ENCODE measurements at regions not wholly inside any gene's neighbourhood (a gene's known extent, or its start where the extent isn't known, plus 50 kb on each side); places are given as distances from the start of the nearest gene placed in this dataset.

DNA sequence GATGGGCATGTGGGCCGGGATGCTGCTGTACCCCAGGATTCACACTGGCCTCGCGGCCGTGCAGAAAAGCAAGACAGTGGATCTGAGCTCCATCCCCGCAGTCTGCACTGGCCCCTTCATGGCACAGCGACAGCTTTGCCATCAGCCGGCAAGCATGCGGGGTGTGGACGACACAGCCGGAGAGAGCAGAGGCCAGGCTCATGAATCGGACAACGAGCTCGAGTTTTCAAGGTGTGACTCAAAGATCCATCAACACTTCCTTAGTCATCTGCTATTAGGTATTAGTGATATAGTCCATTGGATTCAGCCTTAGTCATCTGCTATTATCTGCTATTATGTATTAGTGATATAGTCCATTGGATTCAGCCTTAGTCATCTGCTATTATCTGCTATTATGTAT lies 254.7 kb downstream of the KLF6 start:
- no peak for DNase-seq
- Histone ChIP-seq H3K9ac (no peak overlapping the region; the same call in 1 of the 2 replicates), H2AFZ (ENCODE audit: low read depth) (no peak overlapping the region), H3K9me3 (no peaks in the 10 kb centered on the region), H3K27ac (ENCODE audit: low read depth in 2 of 2, low read length in 1 of 2) (peak overlapping the region in 1 of 2 experiments; percentile 46; a peak in 2 of 4 replicates), H3K4me3 (ENCODE audit: low read depth in 2 of 2, low read length in 1 of 2) (no peak overlapping the region), H3K36me3 (replicated peaks in 1 of 2; ENCODE audit: control insufficient read depth in 1 of 2, insufficient read depth in 2 of 2, low read length in 1 of 2) (no peaks in the 10 kb centered on the region), H3K4me1 (ENCODE audit: control insufficient read depth in 1 of 2, insufficient read depth in 2 of 2, low read depth in 1 of 2, low read length in 1 of 2) (peaks cover 3 to 34% of the 10 kb centered on the region in 2 experiments), H3K79me2 (ENCODE audit: insufficient read depth) (no peaks in the 10 kb centered on the region), H3K4me2 (no peak overlapping the region), H3K27me3 (ENCODE audit: insufficient read depth) (no peaks in the 10 kb centered on the region), H4K20me1 (ENCODE audit: insufficient read depth) (no peaks in the 10 kb centered on the region), H3K9me2 (no peaks in the 10 kb centered on the region), H3F3A (replicated peaks; ENCODE audit: insufficient read depth) (peaks cover 35% of the 10 kb centered on the region)
- POLR2A ChIA-PET, result no interaction called here
- CTCF ChIA-PET, result no interaction called here
- WGBS (ENCODE audit: low lambda C conversion rate), result 59% methylated on average over 9 of the region's 13 CpGs
- TF ChIP-seq, protein P1, sequence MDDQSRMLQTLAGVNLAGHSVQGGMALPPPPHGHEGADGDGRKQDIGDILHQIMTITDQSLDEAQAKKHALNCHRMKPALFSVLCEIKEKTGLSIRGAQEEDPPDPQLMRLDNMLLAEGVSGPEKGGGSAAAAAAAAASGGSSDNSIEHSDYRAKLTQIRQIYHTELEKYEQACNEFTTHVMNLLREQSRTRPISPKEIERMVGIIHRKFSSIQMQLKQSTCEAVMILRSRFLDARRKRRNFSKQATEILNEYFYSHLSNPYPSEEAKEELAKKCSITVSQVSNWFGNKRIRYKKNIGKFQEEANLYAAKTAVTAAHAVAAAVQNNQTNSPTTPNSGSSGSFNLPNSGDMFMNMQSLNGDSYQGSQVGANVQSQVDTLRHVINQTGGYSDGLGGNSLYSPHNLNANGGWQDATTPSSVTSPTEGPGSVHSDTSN (IDR thresholded peaks at IDR 0.05), result peak; percentile 41; the same call in 1 of the 2 replicates
- TF ChIP-seq FOSL2 (IDR thresholded peaks at IDR 0.05; ENCODE audit: borderline replicate concordance, low read depth) (peak; percentile 81), TAF1 (IDR thresholded peaks at IDR 0.05; ENCODE audit: borderline replicate concordance, low read depth, low read length) (no peak), NRF1 (IDR thresholded peaks at IDR 0.05; ENCODE audit: low read depth, low read length) (no peak), GABPA (IDR thresholded peaks at IDR 0.05; ENCODE audit: low read depth) (no peak), MEF2A (IDR thresholded peaks at IDR 0.05; ENCODE audit: borderline replicate concordance, low read depth) (peak; percentile 64; the same call in 1 of the 2 replicates), RFX5 (IDR thresholded peaks at IDR 0.05; ENCODE audit: low read length) (no peak), JUND (IDR thresholded peaks at IDR 0.05) (peak; percentile 67), CHD2 (IDR thresholded peaks at IDR 0.05; ENCODE audit: low read length, partially characterized antibody) (no peak), SIN3A (IDR thresholded peaks at IDR 0.05; ENCODE audit: borderline replicate concordance, low read depth, low read length) (no peak), EP300 (IDR thresholded peaks at IDR 0.05; ENCODE audit: borderline replicate concordance in 1 of 2, low read depth in 1 of 2, low read length in 1 of 2) (peak in 1 of 2 experiments; percentile 82; a peak in 2 of 4 replicates), FOXM1 (IDR thresholded peaks at IDR 0.05; ENCODE audit: low read depth) (0 out of 2 replicates have a peak, but pooled peaks have one; percentile 19), TCF12 (IDR thresholded peaks at IDR 0.05) (peak; percentile 73), RXRA (IDR thresholded peaks at IDR 0.05; ENCODE audit: borderline replicate concordance, low read depth) (no peak), TEAD4 (IDR thresholded peaks at IDR 0.05; ENCODE audit: borderline replicate concordance, insufficient read depth) (0 out of 2 replicates have a peak, but pooled peaks have one; percentile 15), MXI1 (IDR thresholded peaks at IDR 0.05; ENCODE audit: low read depth, low read length) (no peak), POLR2AphosphoS5 (IDR thresholded peaks at IDR 0.05; ENCODE audit: low read depth, low read length) (peak; percentile 20; the same call in 1 of the 2 replicates), YY1 (IDR thresholded peaks at IDR 0.05; ENCODE audit: low read depth) (no peak)
- TF ChIP-seq, protein P2, sequence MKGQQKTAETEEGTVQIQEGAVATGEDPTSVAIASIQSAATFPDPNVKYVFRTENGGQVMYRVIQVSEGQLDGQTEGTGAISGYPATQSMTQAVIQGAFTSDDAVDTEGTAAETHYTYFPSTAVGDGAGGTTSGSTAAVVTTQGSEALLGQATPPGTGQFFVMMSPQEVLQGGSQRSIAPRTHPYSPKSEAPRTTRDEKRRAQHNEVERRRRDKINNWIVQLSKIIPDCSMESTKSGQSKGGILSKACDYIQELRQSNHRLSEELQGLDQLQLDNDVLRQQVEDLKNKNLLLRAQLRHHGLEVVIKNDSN (IDR thresholded peaks at IDR 0.05; ENCODE audit: borderline replicate concordance, low read depth), result no peak
- TF ChIP-seq, protein P3, sequence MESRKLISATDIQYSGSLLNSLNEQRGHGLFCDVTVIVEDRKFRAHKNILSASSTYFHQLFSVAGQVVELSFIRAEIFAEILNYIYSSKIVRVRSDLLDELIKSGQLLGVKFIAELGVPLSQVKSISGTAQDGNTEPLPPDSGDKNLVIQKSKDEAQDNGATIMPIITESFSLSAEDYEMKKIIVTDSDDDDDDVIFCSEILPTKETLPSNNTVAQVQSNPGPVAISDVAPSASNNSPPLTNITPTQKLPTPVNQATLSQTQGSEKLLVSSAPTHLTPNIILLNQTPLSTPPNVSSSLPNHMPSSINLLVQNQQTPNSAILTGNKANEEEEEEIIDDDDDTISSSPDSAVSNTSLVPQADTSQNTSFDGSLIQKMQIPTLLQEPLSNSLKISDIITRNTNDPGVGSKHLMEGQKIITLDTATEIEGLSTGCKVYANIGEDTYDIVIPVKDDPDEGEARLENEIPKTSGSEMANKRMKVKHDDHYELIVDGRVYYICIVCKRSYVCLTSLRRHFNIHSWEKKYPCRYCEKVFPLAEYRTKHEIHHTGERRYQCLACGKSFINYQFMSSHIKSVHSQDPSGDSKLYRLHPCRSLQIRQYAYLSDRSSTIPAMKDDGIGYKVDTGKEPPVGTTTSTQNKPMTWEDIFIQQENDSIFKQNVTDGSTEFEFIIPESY (IDR thresholded peaks at IDR 0.05; ENCODE audit: borderline replicate concordance, low read depth), result no peak
- TF ChIP-seq, protein P4, sequence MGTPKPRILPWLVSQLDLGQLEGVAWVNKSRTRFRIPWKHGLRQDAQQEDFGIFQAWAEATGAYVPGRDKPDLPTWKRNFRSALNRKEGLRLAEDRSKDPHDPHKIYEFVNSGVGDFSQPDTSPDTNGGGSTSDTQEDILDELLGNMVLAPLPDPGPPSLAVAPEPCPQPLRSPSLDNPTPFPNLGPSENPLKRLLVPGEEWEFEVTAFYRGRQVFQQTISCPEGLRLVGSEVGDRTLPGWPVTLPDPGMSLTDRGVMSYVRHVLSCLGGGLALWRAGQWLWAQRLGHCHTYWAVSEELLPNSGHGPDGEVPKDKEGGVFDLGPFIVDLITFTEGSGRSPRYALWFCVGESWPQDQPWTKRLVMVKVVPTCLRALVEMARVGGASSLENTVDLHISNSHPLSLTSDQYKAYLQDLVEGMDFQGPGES (IDR thresholded peaks at IDR 0.05; ENCODE audit: low read depth, low read length), result no peak
- TF ChIP-seq, protein P5, sequence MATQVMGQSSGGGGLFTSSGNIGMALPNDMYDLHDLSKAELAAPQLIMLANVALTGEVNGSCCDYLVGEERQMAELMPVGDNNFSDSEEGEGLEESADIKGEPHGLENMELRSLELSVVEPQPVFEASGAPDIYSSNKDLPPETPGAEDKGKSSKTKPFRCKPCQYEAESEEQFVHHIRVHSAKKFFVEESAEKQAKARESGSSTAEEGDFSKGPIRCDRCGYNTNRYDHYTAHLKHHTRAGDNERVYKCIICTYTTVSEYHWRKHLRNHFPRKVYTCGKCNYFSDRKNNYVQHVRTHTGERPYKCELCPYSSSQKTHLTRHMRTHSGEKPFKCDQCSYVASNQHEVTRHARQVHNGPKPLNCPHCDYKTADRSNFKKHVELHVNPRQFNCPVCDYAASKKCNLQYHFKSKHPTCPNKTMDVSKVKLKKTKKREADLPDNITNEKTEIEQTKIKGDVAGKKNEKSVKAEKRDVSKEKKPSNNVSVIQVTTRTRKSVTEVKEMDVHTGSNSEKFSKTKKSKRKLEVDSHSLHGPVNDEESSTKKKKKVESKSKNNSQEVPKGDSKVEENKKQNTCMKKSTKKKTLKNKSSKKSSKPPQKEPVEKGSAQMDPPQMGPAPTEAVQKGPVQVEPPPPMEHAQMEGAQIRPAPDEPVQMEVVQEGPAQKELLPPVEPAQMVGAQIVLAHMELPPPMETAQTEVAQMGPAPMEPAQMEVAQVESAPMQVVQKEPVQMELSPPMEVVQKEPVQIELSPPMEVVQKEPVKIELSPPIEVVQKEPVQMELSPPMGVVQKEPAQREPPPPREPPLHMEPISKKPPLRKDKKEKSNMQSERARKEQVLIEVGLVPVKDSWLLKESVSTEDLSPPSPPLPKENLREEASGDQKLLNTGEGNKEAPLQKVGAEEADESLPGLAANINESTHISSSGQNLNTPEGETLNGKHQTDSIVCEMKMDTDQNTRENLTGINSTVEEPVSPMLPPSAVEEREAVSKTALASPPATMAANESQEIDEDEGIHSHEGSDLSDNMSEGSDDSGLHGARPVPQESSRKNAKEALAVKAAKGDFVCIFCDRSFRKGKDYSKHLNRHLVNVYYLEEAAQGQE (IDR thresholded peaks at IDR 0.05; ENCODE audit: low read depth, low read length), result no peak
- TF ChIP-seq, protein P6, sequence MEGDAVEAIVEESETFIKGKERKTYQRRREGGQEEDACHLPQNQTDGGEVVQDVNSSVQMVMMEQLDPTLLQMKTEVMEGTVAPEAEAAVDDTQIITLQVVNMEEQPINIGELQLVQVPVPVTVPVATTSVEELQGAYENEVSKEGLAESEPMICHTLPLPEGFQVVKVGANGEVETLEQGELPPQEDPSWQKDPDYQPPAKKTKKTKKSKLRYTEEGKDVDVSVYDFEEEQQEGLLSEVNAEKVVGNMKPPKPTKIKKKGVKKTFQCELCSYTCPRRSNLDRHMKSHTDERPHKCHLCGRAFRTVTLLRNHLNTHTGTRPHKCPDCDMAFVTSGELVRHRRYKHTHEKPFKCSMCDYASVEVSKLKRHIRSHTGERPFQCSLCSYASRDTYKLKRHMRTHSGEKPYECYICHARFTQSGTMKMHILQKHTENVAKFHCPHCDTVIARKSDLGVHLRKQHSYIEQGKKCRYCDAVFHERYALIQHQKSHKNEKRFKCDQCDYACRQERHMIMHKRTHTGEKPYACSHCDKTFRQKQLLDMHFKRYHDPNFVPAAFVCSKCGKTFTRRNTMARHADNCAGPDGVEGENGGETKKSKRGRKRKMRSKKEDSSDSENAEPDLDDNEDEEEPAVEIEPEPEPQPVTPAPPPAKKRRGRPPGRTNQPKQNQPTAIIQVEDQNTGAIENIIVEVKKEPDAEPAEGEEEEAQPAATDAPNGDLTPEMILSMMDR (IDR thresholded peaks at IDR 0.05), result no peak
- TF ChIP-seq, protein P7, sequence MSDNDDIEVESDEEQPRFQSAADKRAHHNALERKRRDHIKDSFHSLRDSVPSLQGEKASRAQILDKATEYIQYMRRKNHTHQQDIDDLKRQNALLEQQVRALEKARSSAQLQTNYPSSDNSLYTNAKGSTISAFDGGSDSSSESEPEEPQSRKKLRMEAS (IDR thresholded peaks at IDR 0.05; ENCODE audit: low read depth), result peak; percentile 56

Data from SK-N-SH (cell line).